ENCODE measurements at regions not wholly inside any gene's neighbourhood (a gene's known extent, or its start where the extent isn't known, plus 50 kb on each side); places are given as distances from the start of the nearest gene placed in this dataset.

GRCh38 chr9:7286101-7286500, 513.5 kb downstream of the DMAC1 start:
- no peak for DNase-seq

GRCh38 chr9:7285199-7285598, 514.4 kb downstream of the DMAC1 start:
- no peak for DNase-seq

GRCh38 chr9:7284517-7284916, 515.1 kb downstream of the DMAC1 start:
- DNase-seq: no peak

GRCh38 chr9:7284117-7284516, 515.5 kb downstream of the DMAC1 start:
- DNase-seq: no peak

GRCh38 chr9:7273575-7273974, 515.8 kb downstream of the KDM4C start:
- no peak for DNase-seq

GRCh38 chr9:7266911-7267595, 509.3 kb downstream of the KDM4C start:
- DNase-seq: no peak

GRCh38 chr9:7265181-7265580, 507.4 kb downstream of the KDM4C start:
- DNase-seq: no peak

GRCh38 chr9:7259544-7260241, 501.9 kb downstream of the KDM4C start:
- DNase-seq: no peak

- DNase-seq: no peak
Measured at GRCh38 chr9:7258688-7259396, 501.1 kb downstream of the KDM4C start.

- DNase-seq: no peak
Measured at GRCh38 chr9:7246917-7247522, 489.2 kb downstream of the KDM4C start.

- no peak for DNase-seq
Measured at GRCh38 chr9:7245976-7246580, 488.3 kb downstream of the KDM4C start.

GRCh38 chr9:7243838-7244237, 486.1 kb downstream of the KDM4C start:
- DNase-seq: no peak

- no peak for DNase-seq
Measured at GRCh38 chr9:7242126-7242525, 484.4 kb downstream of the KDM4C start.

- DNase-seq: no peak
Measured at GRCh38 chr9:7241694-7242093, 483.9 kb downstream of the KDM4C start.

- no peak for DNase-seq
Measured at GRCh38 chr9:7240569-7241311, 483.0 kb downstream of the KDM4C start.

- DNase-seq: no peak
Measured at GRCh38 chr9:7239708-7240107, 481.9 kb downstream of the KDM4C start.

GRCh38 chr9:7238247-7238637, 480.5 kb downstream of the KDM4C start:
- no peak for DNase-seq

- no peak for DNase-seq
Measured at GRCh38 chr9:7237473-7238246, 479.9 kb downstream of the KDM4C start.

GRCh38 chr9:7236186-7236585, 478.4 kb downstream of the KDM4C start:
- DNase-seq: no peak

- DNase-seq: peak; percentile 47 to 50
Measured at GRCh38 chr9:7234144-7234543, 476.4 kb downstream of the KDM4C start.

- no peak for DNase-seq
Measured at GRCh38 chr9:7229571-7229970, 471.8 kb downstream of the KDM4C start.

GRCh38 chr9:7228726-7229125, 471.0 kb downstream of the KDM4C start:
- no peak for DNase-seq
